HG03432 (cell line): ENCODE measurements at regions not wholly inside any gene's neighbourhood (a gene's known extent, or its start where the extent isn't known, plus 50 kb on each side); places are given as distances from the start of the nearest gene placed in this dataset.
"Not testable (repeated sequence)": the region's sequence is repeated elsewhere in the genome, so short reads cannot be mapped to it uniquely, and the experiment has no call there.

Experiments
- ATAC-seq: cut with Tn5 transposase; IDR thresholded peaks from one replicate; pipeline ENCODE4 v1.9.1; 2021; ENCODE audit warnings: mild to moderate bottlenecking, moderate library complexity; ENCODE audit not compliant: unreplicated experiment

DNA sequence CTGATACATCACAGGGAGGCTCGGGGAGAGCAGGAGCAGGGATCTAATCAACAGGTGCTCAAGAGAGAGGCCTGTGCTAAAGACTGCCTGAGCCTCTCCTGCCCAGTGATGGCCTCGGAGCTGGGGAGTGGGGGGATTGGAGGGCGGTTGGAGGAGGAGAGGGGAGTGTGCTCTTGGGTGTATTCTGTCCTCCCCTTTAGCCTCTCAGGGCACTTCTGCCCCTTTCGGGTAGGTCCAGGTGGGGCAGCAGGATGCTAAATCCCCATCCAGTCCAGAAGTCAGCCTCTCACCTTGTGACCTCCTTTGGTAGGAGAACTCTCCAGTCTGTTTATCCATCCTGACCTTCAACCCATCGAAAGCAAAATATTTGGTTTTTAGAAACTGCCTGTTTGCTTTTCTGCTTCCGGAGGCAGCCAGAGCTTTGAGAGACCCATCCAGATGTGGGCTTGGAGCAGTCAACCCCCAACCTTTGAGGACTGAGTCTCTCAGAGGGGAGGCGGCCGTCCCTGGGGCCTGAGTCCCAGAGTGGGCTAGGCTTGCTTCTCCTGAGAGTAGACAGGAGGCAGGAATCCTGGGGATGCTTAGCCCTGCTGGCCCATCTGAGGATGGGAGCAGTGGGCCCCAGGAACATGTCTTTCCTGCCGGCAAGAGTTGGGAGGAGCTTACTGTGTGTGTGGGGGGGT, 105.2 kb upstream of the SYT13 start:
- ATAC-seq: no peak

DNA sequence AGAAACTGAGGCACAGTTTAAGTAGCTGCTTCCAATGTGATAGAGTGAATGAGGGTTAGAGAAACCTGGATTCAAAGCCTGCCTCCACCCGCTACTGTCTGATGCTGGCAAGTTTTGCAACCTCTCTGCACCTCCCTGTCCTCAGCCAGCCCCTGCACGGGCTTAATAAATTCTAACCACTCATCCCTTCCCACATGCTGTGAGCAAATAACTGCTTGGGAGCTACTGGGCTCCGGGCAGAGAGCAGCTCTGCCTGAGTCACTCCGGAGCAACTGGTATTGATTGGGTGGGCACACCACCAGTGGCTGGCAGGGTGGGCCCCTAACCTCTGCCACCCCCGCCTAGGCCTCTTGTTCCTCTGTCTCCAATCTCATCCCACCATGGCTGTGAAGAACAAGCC, 104.3 kb upstream of the SYT13 start:
- ATAC-seq: no peak

DNA sequence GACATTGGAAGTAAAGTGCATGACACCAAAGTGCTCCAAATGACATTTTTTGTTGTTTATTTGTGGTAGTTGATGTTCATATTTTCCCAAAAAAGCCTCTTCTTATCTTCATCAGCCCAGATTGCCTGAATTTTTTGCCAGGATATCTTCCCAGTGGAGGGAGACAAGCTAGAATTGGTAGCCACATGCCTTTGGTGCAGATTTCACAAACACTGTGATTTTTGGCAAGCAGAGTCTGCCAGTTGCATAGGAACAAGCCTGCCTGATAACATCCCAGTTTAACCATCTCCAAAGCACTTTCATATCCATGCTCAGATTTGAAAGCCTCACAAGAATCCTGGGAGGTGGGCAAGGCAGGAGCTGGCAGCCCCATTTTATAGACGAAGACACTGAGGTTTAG, 102.3 kb upstream of the SYT13 start:
- no peak for ATAC-seq

DNA sequence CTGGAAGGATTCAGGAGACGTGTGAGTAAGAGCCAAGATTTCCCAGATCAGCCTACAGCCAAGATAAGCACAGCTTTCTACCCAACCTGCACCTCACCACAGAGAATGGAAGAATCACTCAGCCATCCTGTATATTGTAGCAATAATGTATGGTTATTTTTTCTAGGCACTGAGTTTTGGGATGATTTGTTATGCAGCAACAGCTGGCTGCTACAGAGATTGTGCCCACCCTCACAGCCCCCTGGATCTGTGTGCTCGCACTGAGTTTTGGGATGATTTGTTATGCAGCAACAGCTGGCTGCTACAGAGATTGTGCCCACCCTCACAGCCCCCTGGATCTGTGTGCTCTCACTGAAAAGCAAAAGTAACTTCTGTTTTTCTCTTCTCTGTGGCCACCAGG, 101.7 kb upstream of the SYT13 start:
- not testable (repeated sequence) for ATAC-seq

DNA sequence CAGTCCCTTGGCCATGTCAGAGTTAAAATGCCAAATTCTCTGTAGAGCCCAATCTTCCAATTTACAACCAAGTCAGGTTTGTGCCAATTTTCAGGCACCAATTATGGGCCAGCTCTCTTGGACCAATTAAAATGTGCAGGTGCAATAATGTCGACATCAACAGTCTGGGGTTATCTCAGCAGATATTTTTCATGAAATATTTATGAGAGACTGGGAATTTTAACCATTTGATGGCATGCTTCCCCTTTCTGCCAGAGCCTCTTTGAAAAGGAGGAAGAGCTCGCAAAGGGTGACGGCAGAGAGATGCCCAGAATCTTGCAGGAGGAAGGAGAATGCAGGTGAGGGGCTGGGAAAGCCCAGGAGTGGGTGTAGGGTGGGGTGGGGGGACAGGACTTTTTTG, 100.8 kb upstream of the SYT13 start:
- no peak for ATAC-seq

DNA sequence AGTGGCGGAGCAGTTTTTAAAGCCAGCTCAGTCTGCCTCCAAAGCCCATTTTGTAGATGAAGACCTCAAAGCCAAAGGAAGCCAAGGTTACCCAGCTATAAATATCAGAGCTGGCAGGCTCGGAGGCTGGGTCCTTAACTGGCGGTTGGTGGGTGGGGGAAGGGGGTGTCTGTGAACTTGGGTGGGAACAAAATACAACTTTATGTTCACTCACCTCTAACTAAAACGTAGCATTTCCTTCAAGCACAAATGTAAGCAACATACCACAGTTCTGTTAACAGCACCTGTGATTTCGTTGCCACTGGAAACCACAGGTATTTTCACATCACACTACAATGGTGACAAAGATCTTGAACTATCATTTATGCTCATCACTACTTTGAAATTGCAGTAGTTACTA, 99.7 kb upstream of the SYT13 start:
- no peak for ATAC-seq

DNA sequence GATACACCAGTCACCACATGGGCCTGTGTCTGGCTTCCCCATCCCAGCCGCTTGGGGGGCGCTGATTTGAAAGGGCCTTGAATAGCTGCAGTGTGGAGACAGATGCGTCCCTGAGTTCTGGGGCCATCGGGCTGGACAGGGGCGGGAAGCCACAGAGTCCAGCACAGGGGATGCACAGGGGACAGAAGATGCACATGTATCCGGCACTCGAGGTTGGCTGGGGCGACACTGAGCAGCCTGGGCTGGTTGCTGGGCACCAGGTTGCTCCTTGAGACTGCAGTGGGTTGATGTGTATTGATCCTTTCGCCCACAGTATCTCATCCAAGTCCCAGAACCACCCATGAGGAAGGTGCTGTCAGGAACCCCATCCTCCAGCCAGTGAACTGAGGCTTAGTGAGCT, 99.3 kb upstream of the SYT13 start:
- ATAC-seq: no peak

DNA sequence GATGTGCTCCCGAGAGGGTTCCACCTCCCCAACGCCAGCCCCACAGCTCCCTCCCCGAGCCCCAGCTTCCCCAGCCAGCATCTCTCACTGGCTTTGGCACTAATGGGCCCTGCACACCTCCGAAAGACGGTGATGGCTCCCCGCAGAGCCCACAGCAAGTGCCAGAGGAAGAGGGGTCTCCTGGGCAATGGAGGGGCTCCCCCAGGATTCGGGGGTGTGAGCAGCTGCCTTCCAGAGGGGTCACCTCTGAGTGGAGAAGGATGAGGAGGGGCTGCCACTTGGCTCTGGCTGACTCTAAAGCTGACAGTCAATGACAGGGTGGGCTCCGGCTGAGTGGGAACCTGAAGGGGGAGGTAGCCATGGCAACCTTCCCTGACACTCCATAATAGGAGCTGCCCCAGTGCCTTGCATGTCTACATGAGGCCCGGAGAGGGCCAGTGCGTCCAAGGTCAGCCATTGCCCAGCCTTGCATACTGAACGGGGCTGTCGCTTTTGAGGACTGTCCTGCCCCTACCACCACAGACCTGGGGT, 98.6 kb upstream of the SYT13 start:
- no peak for ATAC-seq

DNA sequence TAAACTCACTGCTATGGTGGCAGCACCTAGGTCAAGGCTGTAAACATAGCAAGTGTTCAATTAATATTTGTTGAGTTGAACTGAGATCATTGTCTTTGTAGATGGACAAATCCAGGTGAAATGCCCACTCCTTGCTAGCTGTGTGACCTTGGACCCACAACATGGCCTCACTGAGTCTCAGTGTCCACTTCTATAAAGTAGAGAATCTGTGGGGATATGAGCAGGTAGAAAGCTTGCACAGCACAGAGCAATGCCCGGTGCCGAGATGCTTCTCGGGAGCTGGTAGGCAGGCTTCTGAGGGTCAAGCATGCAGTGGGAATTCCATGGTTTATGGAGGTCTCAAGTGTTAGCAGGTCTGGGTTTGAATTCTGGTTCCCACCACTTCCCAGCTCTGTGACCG, 97.9 kb upstream of the SYT13 start:
- no peak for ATAC-seq

DNA sequence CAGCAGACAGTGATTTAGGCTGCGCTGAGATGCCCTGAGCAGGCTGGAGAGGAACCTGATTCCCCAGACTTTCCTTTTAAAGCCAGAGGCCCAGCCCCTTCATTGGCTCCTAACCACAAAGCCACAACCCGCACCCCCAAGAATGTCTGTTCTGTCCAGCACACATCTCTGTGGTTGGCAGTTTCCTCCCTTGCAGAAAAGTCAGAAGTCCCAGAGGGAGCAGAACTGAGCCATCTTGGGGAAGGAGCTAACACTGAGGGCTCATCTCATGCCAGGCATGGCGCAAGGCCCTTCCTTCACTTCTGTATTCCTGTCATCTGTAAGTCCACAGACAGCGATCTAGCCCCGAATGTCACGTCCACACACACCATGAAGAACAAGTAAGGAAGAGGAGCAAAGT, 97.1 kb upstream of the SYT13 start:
- ATAC-seq: no peak

DNA sequence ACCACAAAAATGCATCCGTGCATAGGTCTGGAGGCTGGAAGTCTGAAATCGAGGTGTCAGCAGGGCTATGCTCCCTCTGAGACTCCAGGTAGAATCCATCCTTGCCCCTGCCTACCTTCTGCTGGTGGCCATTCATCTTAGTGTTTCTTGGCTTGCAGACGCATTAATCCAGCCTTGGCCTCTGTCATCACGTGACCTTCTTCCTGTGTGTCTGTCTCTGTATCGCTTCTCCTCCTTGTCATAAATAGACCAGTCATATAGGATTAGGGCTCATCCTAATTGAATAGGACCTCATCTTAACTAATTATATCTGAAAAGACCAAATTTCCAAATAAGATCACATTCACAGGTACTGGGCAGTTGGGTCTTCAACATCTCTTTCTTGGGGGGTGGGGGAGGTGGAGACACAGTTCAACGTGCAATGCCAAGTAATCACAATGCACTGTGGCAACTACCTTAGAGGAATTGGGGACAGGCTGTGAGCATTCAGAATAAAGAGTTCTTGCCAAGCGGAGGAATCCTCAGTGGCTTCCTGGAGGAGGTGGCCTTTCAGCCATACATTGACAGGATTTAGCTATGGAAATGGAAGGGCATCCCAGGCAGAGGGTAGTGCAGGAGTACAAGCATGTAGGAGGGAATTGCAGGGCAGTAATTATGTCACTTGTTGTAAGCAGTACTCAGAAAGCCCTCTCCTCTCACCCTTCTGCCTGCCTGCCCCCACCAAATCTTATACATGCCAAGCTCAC, 96.2 kb upstream of the SYT13 start:
- no peak for ATAC-seq

DNA sequence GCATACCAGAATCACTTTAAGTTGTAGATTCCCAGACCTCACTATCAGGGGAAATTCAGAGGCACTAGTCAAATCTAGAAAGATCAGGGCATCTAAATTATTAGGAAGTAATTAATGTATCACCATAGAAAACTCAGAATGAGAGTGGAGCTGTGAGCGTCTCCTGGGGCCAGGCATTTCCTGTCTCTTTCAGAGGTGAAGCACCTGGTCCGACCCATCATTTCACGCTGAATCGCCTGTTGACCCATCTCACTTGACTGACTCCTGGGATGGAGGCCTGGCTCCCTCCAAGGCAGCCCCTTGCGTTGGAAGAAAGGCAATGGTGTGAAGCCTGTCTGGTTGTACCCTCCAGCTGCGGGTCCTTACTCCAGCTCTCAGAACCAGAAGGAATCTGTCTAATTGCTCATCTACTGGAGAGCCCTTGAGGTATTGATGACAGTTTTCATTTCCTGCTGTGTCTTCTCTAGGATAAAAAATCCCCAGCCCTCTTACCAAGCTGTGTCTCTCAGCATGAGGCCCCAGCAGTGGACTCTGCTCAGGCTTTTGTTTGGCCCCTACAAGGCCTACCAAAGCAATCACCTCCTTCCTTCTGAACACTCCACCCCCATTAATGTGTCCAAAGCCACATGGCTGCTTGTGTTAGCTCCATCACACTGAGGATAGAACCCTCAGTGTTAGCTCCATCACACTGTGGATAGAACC, 93.2 kb upstream of the SYT13 start:
- ATAC-seq: no peak

DNA sequence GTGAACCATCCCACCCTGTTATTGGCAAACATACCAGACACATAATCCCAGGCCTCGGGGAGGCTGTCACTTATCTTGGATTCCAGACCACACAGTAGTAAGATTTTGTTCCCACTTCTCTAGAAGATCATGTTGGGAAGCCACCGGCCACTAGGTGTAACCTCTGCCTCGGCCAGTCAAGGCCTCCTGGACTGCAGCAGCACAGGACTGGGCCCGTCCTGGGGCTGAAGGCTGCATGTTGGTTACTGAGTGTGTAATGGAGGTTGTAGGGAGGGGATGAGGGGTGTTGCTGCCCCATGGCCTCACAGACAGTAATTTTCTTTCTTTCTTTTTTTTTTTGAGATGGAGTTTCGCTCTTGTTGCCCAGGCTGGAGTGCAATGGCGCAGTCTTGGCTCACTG, 92.4 kb upstream of the SYT13 start:
- no peak for ATAC-seq

DNA sequence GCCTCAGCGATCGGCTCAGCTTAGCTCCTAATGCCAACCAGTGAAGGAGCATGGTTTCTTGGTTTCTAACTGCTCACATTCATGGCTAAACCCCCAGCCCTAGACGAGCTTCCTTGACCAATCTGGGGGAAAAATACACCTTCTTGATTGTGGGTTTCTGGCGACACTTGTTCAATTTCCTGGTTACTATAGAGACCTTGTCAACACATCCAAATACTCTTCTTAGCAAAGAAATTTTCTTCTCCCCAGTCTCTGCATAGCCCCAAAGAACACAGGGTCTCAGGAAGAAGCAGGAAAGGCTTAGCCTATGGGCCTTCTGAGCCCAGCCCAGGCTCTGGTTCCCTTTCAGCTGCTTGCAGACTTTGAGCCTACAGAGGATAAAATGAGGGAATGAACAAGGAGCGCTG, 88.5 kb upstream of the SYT13 start:
- no peak for ATAC-seq

DNA sequence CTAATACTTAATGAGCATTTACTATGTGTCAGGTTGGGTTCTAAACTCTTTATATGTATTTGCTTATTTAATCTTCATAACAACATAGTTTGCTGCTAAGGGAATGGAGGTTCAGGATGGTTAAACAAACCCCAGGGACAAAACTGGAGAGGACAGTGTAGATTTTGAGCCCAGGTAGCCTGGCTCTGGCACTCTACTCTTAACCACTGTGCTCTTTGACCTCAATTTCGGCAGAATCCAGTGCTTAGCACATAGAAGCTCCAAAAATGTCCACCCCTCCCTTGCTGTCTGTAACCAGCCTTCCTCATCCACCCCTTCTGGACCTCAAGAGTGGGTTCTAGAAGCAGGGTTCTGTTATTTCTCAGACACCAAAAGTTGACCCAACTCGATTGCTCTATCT, 88.0 kb upstream of the SYT13 start:
- no peak for ATAC-seq

DNA sequence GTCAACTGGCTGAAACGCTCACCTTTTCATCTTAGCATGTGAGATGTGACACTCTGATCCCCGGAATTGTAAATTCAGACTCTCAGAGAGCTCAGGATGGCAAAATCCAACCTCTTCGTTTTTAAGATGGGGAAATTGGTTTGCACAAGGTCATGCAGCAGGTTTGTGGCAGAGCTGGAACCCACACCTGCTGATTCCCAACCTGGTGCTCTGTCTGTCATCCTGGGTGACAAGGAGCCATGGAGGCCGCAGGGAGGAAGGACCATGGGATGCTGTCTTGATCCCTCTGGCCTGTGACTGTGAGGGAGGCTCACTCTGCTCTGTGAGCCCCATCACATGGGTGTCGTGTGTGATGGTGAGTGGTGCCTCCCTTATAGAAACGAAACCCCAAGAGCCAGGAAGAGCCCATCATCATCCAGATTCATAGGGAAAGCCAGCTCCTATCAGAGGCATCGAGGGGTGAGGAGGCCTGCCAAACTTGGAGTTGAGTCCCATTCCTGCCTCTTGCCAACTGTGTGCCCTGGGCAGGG, 87.4 kb upstream of the SYT13 start:
- no peak for ATAC-seq

DNA sequence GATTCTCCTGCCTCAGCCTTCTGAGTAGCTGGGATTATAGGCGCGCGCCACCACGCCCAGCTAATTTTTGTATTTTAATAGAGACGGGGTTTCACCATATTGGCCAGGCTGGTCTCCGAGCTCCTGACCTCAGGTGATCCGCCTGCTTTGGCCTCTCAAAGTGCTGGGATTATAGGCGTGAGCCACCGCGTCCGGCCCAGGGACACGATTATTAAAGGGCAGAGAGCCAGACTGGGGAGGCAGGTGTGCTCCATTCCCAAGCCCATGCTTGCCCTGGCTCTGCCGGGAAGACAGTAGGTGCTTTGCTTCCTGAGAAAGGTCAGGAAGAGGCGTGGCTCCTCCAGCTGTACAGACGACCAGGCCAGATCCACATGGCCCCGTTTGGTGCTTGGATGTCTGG, 86.3 kb upstream of the SYT13 start:
- ATAC-seq: not testable (repeated sequence)

DNA sequence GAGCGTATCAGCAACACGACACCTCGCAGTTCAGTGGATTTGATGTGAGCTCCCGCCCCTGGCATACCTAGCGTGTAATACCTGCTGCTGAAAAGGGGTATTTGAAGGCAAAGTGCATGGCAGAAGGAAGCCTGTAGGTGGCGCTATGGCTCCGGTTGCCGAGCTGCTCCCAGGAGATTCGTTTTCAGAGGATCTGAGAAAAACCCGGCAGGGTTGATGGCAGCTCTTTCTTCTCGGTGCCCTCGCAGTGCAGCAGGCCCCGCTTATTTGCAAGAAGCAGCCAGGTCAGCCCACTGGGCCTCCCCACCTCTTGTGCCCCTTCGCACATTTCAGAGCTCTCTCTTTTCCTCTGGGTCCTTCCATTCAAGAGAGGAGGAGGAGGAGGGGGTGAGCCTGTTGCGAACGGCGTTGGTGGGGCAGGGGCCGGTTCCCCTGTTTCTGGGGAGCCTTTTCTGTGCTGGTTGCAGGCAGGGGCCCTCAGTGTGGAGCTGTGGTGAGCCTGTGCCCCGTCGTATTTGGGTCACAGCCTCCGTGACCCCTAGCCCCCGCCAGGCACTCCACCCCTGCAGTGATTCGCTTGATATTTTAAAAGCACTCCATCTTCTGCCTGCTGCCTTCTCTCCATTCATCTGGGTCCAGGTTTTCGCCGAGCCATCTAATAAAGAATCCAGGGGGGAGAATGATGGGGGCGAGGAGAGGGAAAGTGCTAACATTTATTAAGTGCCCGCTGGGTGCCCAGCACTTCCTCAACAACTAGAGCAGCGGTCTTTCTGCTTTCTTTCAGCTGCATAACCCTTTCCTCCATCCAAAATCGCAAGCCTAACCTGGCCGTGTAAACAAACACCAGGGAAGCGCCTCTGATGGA, 85.3 kb upstream of the SYT13 start:
- ATAC-seq: peak; percentile 64

DNA sequence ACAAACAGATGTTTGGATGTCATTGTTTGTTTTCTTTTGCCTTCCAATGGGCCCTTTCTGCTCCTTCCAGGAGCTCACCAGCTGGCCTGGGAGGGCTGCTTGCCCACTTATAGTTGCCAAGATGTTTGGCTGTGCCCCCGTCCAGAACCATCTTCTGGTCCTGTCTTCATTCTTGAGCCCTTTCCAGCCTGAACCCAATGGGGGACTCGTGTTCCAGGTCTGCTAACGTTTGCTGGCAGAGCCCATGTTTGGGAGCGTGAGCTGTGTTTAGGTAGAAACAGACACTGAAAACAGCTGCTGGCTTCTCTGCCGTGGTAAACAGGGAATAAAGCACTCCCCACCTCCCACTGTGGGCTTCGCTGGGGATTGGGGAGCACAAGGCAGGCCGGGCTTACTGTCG, 83.2 kb upstream of the SYT13 start:
- no peak for ATAC-seq

DNA sequence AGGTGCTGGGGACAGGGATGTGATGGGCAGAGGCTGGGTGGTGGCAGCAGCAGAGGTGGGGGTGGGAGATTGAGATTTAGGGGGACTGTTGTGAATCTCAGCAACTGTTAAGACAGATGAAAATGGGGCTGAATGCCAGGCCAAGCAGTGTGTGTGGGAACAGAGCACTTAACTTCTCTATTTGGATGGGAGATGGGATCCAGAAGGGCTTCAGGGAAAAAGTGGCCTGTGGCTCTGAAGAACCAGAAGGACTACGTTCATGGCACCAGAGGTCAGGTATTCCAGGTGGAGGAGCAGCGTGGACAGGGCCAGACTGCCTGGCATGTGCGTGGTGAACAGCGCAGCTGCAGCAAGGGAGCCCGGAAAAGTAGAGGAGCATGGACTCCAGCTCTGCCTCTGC, 82.6 kb upstream of the SYT13 start:
- no peak for ATAC-seq
